NCI-H1417 (cell line): ENCODE measurements at regions not wholly inside any gene's neighbourhood (a gene's known extent, or its start where the extent isn't known, plus 50 kb on each side); places are given as distances from the start of the nearest gene placed in this dataset.

Experiments used
- DNase-seq, 3 experiments: peaks; one replicate each; lab custom pipeline; 2025; lab: John Stamatoyannopoulos, UW

- no peak for DNase-seq
These were observed 67.5 kb downstream of the ATP6V1G3 start for GRCh38 chr1:198472997-198473396.

DNA sequence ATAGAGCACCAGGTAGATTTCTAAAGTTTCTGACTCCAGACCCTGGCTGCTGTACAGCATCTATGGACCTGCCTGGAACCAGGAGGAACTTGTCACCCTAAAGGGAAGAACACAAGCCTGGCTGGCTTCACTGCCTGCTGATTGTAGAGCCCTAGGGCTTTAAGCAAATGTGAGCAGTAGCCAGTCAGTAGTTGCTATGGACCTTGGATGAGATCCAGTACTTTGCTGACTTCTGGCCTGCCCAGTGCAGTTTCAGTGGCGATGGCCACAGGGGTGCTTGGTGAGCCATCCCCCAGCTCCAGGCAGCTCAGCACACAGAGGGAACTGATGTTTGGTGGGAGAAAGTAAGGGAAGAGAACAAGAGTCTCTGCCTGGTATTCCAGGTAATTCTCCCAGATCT, 68.4 kb downstream of the ATP6V1G3 start:
- DNase-seq, result no peak

DNA sequence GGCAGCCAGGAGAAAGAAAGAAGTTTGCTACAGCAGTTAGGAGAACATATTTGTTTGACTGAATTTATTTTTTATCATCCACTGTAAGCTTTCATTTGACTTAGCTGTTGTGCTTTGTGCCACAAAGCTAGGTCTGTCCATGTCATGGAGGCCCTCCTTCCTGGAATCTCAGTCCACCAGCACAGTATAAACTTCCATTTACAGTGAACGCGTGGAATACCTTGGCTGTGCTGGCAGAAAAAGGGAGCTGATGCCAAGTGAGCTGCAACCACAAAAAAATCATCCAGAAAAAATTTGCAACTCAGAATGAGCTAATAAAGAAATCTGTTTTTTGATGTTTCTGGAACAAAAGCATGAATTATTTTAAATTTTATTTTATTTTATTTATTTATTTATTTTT, 72.6 kb downstream of the ATP6V1G3 start:
- no peak for DNase-seq

GRCh38 chr1:198467342-198467741, 73.1 kb downstream of the ATP6V1G3 start:
- DNase-seq, result no peak

DNA sequence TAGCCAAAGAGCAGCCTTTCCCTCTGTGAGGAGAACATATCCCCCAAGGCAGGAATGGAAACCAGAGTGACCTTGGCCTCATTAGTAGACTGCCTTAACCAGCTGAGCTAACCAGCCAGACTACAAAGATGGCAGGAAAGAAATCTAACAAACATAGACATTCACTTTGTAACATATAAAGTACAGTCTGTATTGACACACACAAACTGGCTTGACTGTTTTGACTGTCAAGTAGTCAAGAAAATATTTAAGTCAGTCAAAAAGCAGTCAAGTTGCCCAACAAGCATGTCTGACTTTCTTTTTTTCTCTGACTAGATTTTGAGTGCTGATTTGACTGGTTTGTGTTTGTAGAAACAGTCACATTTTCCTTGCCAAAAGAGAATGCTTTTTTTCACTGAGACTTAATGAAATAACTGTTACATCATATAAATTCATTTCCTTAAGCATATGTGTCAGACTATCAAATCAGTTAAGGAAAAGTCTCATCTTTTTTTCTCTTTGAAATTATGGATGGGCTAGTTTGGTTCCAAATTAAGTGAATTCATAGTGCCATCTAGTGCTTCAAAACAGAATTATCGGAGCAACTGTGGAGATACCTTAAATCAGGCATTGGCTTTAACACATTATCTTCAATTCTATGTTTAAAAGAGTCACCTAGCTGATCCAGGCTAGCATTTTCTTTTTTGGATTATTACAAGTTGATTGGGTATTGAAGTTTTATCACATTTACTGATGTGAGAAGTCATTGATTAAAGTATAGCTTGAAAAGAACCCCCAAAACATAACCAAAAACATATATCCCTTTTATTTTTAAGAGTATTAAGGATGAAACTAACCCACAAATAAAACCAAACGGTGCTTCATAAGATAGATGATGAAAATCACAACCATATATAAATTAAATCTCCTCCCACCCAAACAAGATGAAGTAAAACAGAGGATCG, 75.0 kb downstream of the ATP6V1G3 start:
- peak; percentile 3 to 78 (median 28) for DNase-seq

DNA sequence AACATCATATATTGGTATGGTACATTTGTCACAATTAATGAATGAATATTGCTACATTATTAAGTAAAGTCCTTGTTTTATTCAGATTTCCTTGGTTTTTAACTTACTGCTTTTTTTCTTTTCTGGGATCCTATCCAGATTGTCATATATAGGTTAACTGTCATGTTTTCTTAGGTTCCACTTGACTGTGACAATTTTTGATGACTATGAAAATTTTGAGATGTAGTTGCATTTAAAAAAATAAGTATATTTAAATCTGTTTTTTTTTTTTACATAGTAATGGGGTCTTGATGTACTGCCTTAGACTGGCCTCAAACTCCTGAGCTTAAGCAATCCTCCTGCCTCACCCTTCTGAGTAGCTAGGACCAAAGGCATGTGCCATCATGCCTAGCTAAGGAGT, 76.8 kb downstream of the ATP6V1G3 start:
- DNase-seq, result no peak

DNA sequence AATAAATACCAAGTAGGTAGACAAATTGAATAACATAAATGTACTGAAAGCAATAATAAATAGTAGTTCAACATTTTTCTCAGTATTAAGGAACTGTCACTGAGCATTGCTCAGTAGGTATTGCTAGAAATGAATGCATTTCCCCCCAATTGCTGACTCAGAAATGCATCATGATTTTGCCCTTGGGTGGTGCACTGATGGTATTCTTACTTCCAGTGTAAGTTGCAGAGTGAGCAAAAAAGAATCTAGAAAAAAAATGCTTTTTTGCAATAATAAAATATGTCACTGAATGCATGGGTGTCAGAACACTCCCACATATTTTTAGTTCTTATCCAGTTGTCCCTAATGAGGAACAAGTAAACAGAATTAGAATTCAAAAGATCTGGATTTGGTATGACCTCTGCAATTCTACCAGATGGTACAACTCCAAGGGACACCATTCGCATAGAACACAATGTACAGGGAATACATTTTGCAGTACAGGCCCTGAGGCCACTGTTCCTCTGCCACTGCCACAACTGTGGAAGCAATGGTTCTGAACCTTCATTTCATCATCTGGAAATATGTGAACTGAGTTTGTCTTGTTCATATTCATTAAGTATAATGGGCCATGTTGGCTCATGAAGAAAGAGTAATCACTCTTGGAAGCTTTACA, 78.0 kb downstream of the ATP6V1G3 start:
- no peak for DNase-seq

DNA sequence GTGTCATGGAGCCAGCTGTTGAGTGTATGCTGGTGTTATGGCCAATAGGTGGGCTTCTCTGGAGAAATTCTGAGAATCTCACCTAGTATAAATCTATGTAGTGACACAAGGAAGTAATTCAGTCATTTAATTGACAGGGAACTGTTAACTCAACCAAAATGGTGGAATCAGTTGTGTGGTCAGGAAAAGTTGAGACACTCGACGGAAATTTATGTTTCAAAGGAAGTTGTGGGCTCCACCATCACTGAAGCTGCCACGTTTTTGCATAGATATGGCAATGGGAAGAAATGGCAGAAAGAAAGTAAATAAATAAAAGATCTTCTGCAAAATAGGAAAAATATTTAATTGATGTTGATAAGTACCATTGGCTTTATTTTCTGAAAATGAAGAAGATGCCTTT, 84.5 kb downstream of the ATP6V1G3 start:
- no peak for DNase-seq

- DNase-seq, result no peak
These were observed 90.6 kb downstream of the ATP6V1G3 start for GRCh38 chr1:198449727-198450433.

GRCh38 chr1:198449261-198449660, 91.2 kb downstream of the ATP6V1G3 start:
- no peak for DNase-seq

- DNase-seq, result no peak
These were observed 93.0 kb downstream of the ATP6V1G3 start for GRCh38 chr1:198447468-198447867.

DNA sequence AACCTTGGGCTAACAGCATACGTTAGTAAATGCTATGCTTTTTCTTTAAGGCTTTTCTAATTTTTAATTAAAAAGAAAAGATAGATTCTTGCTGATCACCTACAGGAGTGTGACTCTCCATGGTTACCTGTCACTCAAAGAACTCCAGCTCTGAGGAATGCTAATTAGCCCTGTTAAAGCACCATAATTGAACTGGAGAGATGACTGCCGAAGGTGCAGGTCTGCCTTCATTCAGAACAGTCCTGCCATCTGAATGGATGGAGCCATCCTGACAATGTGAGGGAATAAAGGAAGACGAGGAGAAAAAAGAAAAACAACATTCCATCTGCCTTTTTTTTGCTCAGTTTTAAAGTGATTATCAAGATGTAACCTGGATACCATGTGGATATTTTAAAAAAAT, 94.6 kb downstream of the ATP6V1G3 start:
- peak in 1 of 3 experiments; percentile 59 for DNase-seq

GRCh38 chr1:198444792-198445191, 95.7 kb downstream of the ATP6V1G3 start:
- DNase-seq, result no peak

GRCh38 chr1:198443365-198444233, 96.9 kb downstream of the ATP6V1G3 start:
- DNase-seq, result no peak

DNA sequence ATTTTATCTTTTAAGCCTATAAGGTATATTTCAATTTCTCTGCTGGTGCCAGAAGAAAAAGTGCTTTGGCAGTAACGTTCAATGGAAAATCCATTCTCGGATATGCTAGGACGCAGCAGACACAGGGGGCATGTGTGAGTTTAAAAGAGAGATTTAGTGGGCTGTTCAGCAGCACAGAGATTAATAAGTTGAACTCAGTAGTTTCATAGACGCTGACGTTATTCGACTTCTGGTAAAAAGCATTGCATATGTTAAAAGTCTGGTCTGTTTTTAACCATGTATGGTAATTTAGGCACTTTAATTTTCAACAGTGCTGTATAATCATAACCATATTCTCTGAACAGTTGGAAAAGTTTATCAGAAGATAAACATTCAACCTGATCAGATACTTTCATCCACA, 99.6 kb downstream of the ATP6V1G3 start:
- DNase-seq, result no peak

GRCh38 chr1:198437332-198437731, 103.1 kb downstream of the ATP6V1G3 start:
- no peak for DNase-seq

GRCh38 chr1:198436276-198436675, 104.2 kb downstream of the ATP6V1G3 start:
- no peak for DNase-seq

- no peak for DNase-seq
These were observed 105.4 kb downstream of the ATP6V1G3 start for GRCh38 chr1:198435056-198435455.

DNA sequence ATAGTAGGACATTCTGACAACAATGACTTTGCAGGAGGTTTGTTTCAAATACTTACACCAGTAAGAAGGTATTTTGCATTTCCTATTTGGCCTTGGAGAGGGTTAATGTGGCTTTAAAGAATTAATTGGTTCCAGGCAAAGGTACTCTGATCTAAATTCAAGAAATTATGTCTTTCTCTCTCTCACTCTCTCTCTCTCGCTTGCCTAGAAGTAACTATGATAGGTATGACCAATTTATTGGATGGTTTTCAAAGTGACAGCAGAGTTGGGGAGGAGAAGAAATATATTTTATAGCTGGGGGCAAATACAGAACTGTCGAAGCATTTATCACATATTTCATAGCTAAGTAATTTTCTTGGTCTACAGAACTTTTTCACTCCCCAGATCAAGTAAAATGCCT, 116.0 kb downstream of the ATP6V1G3 start:
- no peak for DNase-seq

GRCh38 chr1:198423673-198424072, 116.8 kb downstream of the ATP6V1G3 start:
- DNase-seq, result peak in 2 of 3 experiments; percentile 54 to 89

GRCh38 chr1:198417039-198417438, 123.4 kb downstream of the ATP6V1G3 start:
- DNase-seq, result no peak

DNA sequence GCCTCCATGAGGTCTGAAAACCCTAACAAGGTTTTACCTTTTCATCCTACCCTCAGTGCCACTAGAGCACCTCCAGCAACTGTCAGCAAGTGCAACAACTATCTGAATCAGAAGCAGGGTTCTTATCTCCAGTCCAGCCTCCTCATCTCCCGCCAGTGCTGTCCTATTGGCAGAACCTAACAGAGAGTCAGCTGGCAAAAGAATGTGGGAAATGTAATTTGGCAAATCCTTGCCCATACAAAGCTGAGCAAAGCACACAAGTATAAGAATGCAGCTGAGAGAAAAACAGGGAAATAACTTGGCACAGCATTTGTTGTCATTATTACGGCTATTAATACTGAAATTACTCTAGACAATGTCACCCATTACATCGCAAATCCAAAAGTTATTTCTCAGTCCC, 124.2 kb downstream of the ATP6V1G3 start:
- no peak for DNase-seq
